ENCODE measurements at regions not wholly inside any gene's neighbourhood (a gene's known extent, or its start where the extent isn't known, plus 50 kb on each side); places are given as distances from the start of the nearest gene placed in this dataset.
"Not testable (repeated sequence)": the region's sequence is repeated elsewhere in the genome, so short reads cannot be mapped to it uniquely, and the experiment has no call there.

- no peak for DNase-seq (ENCODE audit: low read depth)
Observed at GRCh38 chr6:115091461-115091860, 748.6 kb upstream of the HS3ST5 start.

GRCh38 chr6:115078555-115078954 is 735.7 kb upstream of the HS3ST5 start:
- DNase-seq (ENCODE audit: low read depth) = no peak

- no peak for DNase-seq (ENCODE audit: low read depth)
Observed at GRCh38 chr6:115071962-115072361, 729.1 kb upstream of the HS3ST5 start.

DNA sequence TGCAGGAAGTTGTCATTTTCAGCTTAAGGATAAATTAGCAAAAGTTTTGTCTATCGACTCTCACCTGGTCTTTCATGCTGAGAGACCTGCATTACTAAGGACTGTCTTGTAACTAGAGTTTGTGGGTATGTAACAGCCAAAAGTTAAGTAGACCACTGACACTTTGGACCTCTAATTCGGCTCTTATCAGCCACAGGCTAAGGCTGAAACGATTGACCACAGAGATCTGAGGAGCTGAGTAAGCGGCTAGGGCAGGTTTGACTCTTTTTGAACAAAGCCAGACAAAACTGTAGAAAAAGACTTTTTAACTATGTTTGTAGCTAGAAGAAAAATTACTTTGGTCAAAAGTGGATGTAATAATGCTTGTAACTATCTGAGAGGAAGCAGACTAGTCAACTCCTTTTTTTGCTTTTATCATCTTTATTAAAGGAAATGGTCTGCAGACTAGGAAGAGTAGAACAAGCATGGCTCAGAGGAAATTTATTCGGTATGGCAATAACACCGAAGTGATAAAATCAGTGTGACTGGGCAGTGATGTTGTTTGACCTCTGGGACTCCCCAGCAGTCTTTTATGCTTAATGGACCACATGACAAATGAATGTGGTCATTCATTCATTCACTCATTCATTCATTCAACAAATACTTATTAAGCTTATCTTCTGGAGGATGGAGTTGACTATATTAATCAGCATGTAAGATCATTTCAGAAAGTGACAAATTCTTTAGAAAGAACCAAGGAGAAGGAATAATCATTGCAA is 725.0 kb upstream of the HS3ST5 start:
- no peak for DNase-seq (ENCODE audit: low read depth)

- DNase-seq (ENCODE audit: low read depth) = no peak
Observed at GRCh38 chr6:115064680-115065079, 721.9 kb upstream of the HS3ST5 start.

- no peak for DNase-seq (ENCODE audit: low read depth)
Observed at GRCh38 chr6:115060581-115060980, 717.8 kb upstream of the HS3ST5 start.

DNA sequence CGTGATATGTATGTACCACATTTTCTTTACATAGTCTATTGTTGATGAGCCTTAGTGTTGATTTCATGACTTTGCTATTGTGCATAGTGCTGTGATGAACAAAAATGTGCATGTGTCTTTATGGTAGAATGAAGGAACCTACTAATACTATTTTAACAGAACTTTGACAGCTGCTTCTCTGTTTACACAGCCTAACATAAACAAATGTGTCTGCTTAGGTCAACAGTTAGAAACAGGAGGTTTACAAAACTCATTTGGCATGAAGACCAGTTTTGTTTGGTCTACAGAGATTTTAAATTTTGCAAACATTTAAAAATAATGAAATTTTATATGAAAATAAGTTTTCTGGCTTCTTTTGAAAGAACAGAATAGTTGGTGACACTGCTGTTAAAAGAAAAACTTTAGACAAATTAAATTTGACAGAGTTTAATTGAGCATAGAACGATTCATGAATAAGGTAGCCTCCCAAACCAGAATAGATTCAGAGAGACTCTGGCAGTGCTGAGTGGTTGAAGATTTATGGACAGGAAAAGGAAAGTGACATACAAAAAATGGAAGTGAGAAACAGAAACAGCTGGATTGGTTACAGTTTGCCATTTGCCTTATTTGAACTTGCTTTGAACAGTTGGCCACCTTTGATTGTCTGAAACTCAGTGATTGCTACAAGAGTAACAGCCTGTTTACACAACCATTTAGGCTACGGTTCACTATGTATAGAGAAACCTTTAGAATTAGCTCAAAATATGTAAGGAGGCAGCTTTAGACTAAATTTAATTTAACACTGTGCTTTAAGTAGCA is 715.8 kb upstream of the HS3ST5 start:
- peak; percentile 2 for DNase-seq (ENCODE audit: low read depth)

GRCh38 chr6:115055579-115055978 is 712.8 kb upstream of the HS3ST5 start:
- DNase-seq (ENCODE audit: low read depth) = no peak

DNA sequence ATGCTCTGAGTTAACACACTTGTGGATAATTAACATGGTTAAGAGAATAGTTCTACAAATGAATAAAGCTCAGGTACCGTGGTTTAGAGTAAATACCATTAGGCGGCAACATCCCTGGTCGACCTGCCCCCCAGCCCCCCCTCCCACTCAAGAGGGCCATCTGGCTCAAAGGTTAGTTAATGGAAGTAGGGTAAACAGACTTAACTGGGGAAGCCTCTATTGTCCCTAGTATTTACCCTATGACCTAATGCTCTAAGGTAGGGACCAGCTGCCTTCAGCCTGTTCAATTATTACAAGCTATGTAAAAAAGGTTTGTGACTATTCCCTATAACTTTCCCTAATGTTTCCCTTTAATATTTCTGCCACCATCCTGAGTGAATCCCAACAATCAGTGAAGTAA is 711.4 kb upstream of the HS3ST5 start:
- DNase-seq (ENCODE audit: low read depth) = not testable (repeated sequence)

DNA sequence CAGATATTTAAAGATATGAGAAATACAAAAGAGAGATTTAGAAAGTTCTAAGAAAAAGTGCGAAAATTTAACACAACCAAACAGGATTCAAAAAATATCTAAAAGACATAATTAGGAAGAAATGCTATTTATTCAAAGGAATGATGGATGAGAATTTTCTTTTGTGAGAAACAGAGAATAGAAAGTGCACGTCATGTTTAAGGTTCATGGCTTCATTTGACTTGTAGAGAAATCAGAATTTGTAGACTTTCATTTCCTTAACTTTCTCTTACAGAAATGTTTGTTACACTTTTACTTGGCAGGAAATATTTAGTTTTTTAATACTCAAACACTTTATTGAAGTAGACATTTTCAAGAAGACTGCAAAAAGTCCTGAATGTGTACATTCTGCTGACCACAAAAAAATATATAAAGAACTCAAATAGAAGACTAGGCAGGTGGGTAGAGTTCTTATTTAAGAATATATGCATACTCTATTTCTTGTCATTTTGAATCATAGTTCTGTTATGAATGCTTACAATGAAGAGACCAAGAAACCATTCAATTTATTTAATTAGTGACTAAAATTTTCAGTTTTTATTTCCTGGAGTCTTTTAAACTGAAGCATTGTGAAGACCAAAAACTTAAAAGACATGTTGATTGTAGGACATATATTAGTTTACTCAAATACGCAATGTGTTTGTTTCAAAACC is 710.5 kb upstream of the HS3ST5 start:
- DNase-seq (ENCODE audit: low read depth) = no peak

DNA sequence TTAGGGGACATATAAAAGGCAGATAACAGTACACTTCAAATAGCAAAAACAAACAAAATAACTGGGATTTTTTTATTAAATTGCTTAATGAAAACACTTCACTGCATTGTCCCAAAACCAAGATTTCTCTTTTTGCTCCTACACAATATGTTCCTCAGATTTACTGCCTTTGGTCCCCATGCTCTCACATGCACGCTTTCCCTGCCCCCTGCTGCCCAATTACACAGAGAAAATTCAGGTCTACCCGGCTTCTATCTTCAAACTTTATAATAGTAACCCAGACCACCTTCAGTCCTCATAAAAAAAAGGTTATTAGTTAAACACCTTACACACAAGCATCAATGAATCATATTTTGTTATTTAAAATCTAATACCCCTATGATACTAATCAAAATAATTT is 673.8 kb upstream of the HS3ST5 start:
- DNase-seq (ENCODE audit: low read depth) = no peak

DNA sequence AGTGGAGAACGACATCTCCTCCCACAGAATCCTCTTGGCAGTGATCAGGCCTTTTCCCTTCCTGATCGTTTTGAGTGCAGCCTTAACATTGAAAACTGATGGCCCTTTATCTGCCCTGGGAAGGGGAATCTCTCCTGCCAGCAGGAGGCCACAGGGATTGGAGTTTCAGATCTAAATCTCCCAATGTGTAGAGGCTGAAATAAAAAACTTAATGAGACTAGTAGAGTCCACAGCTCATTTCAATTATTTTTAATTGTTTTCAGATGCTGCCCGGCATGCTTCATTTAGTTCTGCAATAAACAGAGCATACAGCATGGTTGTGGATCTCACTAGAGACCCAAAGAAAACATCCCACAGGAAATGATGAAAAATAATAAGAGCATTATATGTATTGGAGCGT is 662.2 kb upstream of the HS3ST5 start:
- DNase-seq (ENCODE audit: low read depth) = no peak

GRCh38 chr6:115004204-115004603 is 661.4 kb upstream of the HS3ST5 start:
- DNase-seq (ENCODE audit: low read depth) = no peak

GRCh38 chr6:115001731-115002350 is 659.0 kb upstream of the HS3ST5 start:
- DNase-seq (ENCODE audit: low read depth) = no peak

- DNase-seq (ENCODE audit: low read depth) = no peak
Observed at GRCh38 chr6:115000736-115001135, 657.9 kb upstream of the HS3ST5 start.

DNA sequence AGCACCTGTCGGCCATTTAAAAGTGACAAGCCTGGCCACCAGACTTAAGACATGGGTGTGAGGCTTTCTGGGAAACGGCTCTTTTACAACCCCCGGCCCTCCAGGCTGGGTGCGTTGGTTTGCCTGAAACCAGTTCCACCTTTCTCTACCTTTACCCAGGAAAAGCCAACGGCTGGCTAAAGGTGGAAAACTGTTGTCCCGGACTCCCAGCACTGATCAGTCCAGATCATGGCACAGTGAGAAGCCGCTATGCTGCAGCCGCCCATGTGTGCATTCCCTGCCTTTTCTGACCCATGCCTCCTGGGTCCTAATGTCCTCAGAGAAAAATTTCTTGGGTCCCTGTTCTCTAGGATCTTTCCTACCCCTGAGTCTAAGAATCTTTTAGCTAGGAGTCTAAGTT is 655.7 kb upstream of the HS3ST5 start:
- no peak for DNase-seq (ENCODE audit: low read depth)

- no peak for DNase-seq (ENCODE audit: low read depth)
Observed at GRCh38 chr6:114997813-114998292, 655.0 kb upstream of the HS3ST5 start.

DNA sequence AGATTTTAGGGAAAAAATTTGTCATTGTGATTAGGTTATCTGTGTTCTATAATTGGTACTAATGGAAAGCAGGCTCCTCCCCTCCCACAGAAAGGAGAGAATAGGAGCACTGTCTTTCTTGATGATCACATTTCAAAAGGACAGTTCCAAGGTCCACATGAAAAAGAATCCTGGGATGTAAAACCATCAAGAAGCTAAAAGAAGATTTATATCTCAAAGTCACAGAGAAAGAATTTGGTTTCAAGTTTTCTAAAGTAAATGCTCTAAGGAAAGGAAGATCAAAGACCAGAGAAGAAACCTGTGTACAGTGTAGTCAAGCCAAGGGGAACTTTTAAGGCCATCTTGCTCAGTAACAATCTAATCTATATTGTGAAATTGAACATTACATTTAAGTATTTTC is 652.7 kb upstream of the HS3ST5 start:
- no peak for DNase-seq (ENCODE audit: low read depth)

- DNase-seq (ENCODE audit: low read depth) = no peak
Observed at GRCh38 chr6:114989279-114989964, 646.6 kb upstream of the HS3ST5 start.

DNA sequence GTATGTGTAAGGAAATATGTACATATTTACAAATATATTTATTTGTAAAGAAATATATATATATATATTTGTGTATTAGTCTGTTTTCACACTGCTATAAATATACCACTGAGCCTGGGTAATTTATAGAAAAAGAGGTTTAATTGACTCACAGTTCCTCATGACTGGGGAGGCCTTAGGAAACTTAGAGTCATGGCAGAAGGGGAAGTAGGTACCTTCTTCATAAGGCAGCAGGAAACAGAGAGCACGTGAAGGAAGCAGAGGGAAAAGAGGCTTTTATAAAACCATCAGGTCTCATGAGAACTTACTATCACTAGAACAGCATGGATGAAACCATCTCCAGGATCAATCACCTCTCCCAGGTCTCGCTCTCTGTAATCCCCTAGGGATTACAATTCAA is 644.5 kb upstream of the HS3ST5 start:
- DNase-seq (ENCODE audit: low read depth) = no peak

DNA sequence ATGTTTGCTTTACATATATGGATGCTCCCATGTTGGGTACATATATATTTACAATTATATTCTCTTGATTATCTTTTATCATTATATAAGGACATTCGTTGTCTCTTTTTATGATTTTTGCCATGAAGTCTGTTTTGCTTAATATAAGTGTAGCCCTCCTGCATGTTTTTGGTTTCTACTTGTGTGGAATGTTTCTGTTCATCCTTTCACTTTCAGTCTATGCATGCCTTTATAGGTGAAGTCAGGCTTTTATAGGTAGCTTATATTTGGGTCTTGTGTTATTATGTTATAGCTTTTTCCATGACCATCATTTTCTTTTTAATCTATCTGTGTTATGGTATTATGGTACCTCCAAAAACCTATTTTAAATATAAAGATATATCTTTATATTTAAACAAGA is 612.5 kb upstream of the HS3ST5 start:
- no peak for DNase-seq (ENCODE audit: low read depth)
